Adrenal gland (tissue), 9 donors: ENCODE measurements at regions not wholly inside any gene's neighbourhood (a gene's known extent, or its start where the extent isn't known, plus 50 kb on each side); places are given as distances from the start of the nearest gene placed in this dataset.

Source experiments
- DNase-seq, 7 donors: peaks; one replicate each; pipeline ENCODE4 v3.0.0-alpha.2; 2019 to 2020
- H3K27ac ChIP-seq, 5 donors: fragments of 200-600 bp; sonication (generic) in 4 of 5; 1 replicate in 3 of 5; 2 replicates in 2 of 5; pipeline versions ENCODE4 v1.5.1 to v1.8.0; 2016 to 2020; ENCODE audit warnings: mild to moderate bottlenecking in 1 of 5
- H3K27me3 ChIP-seq: fragments of 200-600 bp; 2 replicates; pipeline ENCODE4 v1.8.0; 2021
- H3K36me3 ChIP-seq, 2 donors: fragments of 200-600 bp; replicated peaks in 1 of 2; 1 replicate in 1 of 2; 2 replicates in 1 of 2; pipeline versions ENCODE4 v1.5.1 to v1.8.0; 2018 to 2022
- H3K4me1 ChIP-seq, 2 donors: fragments of 200-600 bp; replicated peaks in 1 of 2; 1 replicate in 1 of 2; 2 replicates in 1 of 2; pipeline versions ENCODE4 v1.5.1 to v1.8.0; 2018 to 2021
- H3K4me3 ChIP-seq, 4 donors: fragments of 200-600 bp; sonication (generic) in 3 of 4; one replicate each; pipeline ENCODE4 v1.5.1; 2016 to 2018
- H3K9me3 ChIP-seq, 3 donors: fragments of 200-600 bp; sonication (generic) in 1 of 3; replicated peaks in 1 of 3; 1 replicate in 2 of 3; 2 replicates in 1 of 3; pipeline versions ENCODE4 v1.5.1 to v1.8.0; 2016 to 2021
- CTCF ChIP-seq, 6 experiments: fragments of 450-650 bp in 4 of 6; fragments of 200-600 bp in 2 of 6; sonication (generic) in 1 of 6; IDR thresholded peaks; 1 replicate in 5 of 6; 2 replicates in 1 of 6; pipeline versions ENCODE4 v1.5.1 to v1.8.0; 2016 to 2021; ENCODE audit warnings: antibody characterized with exemption in 6 of 6, mild to moderate bottlenecking in 2 of 6, moderate library complexity in 1 of 6
- POLR2A ChIP-seq, 2 donors: fragments of 450-650 bp; IDR thresholded peaks; one replicate each; pipeline ENCODE4 v1.6.1; 2017; ENCODE audit warnings: antibody characterized with exemption in 2 of 2, mild to moderate bottlenecking in 2 of 2, moderate library complexity in 1 of 2
- WGBS, 4 donors: extraction: QIAGEN DNeasy Blood & Tissue Kit in 2 of 4; methylation state at CpG; one replicate each; pipeline versions ENCODE4 v1.1.5 to v1.1.7; 2013 to 2017; 5-methylcytosine and 5-hydroxymethylcytosine counted together
- intact Hi-C, 2 donors: fragments of 100-400 bp; cut with DNase I; formaldehyde crosslinking; loops; one replicate each; pipeline versions ENCODE4 v1.14.1 to v1.15.0; 2022 to 2023
- donor health status: healthy with polysubstance abuse.
- donor health status: Bipolar disorder and iron deficiency.
- donor health status: DM: yes; HTN: yes; CAD: no.
- donor health status: DM: no; HTN: no; CAD: no.
- donor health status: DM: no; HTN: no; CAD: no.

GRCh38 chr2:83015035-83015715, 1443.9 kb downstream of the SUCLG1 start:
- no peak for TF ChIP-seq POLR2A (IDR thresholded peaks at IDR 0.05)
- no peak for TF ChIP-seq CTCF (IDR thresholded peaks at IDR 0.05)
- Histone ChIP-seq H3K9me3 (no peaks in the 10 kb centered on the region), H3K27me3 (peaks cover 3% of the 10 kb centered on the region), H3K4me1 (no peaks in the 10 kb centered on the region), H3K4me3 (no peak overlapping the region), H3K27ac (no peak overlapping the region), H3K36me3 (no peaks in the 10 kb centered on the region)
- WGBS, 4 donors = 75 to 92% (median 79%) methylated on average over 2 of the region's 2 CpGs
- DNase-seq = no peak
- intact Hi-C loops = no loop called here

- Histone ChIP-seq H3K4me1 (no peaks in the 10 kb centered on the region), H3K27ac (no peak overlapping the region), H3K36me3 (no peaks in the 10 kb centered on the region), H3K9me3 (no peaks in the 10 kb centered on the region), H3K4me3 (no peak overlapping the region), H3K27me3 (peaks cover 4% of the 10 kb centered on the region)
- intact Hi-C loops = no loop called here
- TF ChIP-seq POLR2A (IDR thresholded peaks at IDR 0.05) = no peak
- TF ChIP-seq CTCF (IDR thresholded peaks at IDR 0.05) = no peak
- 45 to 69% (median 60%) methylated on average over 2 of the region's 2 CpGs for WGBS, 4 donors
- DNase-seq = no peak
These were observed 1444.6 kb downstream of the SUCLG1 start for GRCh38 chr2:83014462-83014861.

- H3K36me3 ChIP-seq = no peaks in the 10 kb centered on the region
- intact Hi-C loops = no loop called here
- H3K4me1 ChIP-seq = no peaks in the 10 kb centered on the region
- DNase-seq = no peak
- no peaks in the 10 kb centered on the region for H3K9me3 ChIP-seq
- H3K27me3 ChIP-seq = peaks cover 4% of the 10 kb centered on the region
- no peak overlapping the region for H3K4me3 ChIP-seq
- no peak overlapping the region for H3K27ac ChIP-seq
- TF ChIP-seq POLR2A (IDR thresholded peaks at IDR 0.05) = no peak
- TF ChIP-seq CTCF (IDR thresholded peaks at IDR 0.05) = no peak
- WGBS, 4 donors = 67 to 82% (median 73%) methylated on average over 2 of the region's 2 CpGs
These were observed 1452.1 kb downstream of the SUCLG1 start for GRCh38 chr2:83006961-83007360.

DNA sequence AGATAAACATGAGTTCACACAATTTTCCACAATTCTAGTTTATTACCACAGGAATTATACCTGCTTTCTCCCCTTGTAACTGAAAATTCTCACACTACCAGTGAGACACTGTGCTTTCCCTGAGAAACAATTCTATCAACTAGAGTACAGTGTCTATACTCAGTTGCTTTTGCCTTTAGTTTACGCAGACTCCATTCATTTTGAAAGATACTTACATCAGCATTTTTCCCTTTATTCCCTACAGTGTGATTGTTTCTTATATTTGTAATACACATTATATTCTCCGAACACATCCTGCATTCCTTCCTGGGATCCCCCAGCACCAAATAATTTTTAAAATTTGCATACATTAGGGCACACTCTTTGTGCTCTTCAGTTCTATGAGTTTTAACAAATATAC, 1455.5 kb downstream of the SUCLG1 start:
- intact Hi-C loops = no loop called here
- 68 to 89% (median 89%) methylated on average over 2 of the region's 2 CpGs for WGBS, 4 donors
- no peaks in the 10 kb centered on the region for H3K27me3 ChIP-seq
- no peak for TF ChIP-seq CTCF (IDR thresholded peaks at IDR 0.05)
- no peak for TF ChIP-seq POLR2A (IDR thresholded peaks at IDR 0.05)
- H3K4me1 ChIP-seq = no peaks in the 10 kb centered on the region
- H3K27ac ChIP-seq = no peak overlapping the region
- H3K36me3 ChIP-seq = no peaks in the 10 kb centered on the region
- H3K9me3 ChIP-seq = no peaks in the 10 kb centered on the region
- no peak for DNase-seq
- no peak overlapping the region for H3K4me3 ChIP-seq
